ENCODE measurements at regions not wholly inside any gene's neighbourhood (a gene's known extent, or its start where the extent isn't known, plus 50 kb on each side); places are given as distances from the start of the nearest gene placed in this dataset.
"Not testable (repeated sequence)": the region's sequence is repeated elsewhere in the genome, so short reads cannot be mapped to it uniquely, and the experiment has no call there.

- DNase-seq (ENCODE audit: low spot score), result no peak
Measured at GRCh38 chr5:118377420-118377819, 610.9 kb downstream of the DTWD2 start.

- DNase-seq (ENCODE audit: low spot score), result no peak
Measured at GRCh38 chr5:118371973-118372831, 616.1 kb downstream of the DTWD2 start.

GRCh38 chr5:118366429-118366828 lies 621.9 kb downstream of the DTWD2 start:
- no peak for DNase-seq (ENCODE audit: low spot score)

GRCh38 chr5:118365718-118366117 lies 622.6 kb downstream of the DTWD2 start:
- no peak for DNase-seq (ENCODE audit: low spot score)

GRCh38 chr5:118354797-118355196 lies 633.5 kb downstream of the DTWD2 start:
- DNase-seq (ENCODE audit: low spot score), result no peak

DNA sequence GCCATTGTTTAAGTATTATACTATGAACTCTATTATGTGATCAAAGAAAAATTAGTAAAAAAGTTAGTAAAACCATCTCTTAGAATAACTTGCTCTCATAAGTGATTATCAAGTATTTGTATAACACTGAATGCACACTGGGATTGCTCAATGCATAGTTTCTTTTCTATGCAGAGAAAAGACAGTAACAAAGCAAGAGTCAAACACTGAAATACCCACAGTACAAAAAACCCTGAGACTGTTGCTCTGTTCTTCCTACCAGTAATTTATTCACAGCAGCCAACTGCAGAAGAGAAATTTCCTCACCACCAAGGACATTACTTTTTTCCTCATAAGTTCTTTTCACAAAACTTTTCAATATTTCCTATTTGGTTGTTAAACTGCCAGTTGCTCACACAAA lies 634.4 kb downstream of the DTWD2 start:
- no peak for DNase-seq (ENCODE audit: low spot score)

- no peak for DNase-seq (ENCODE audit: low spot score)
Measured at GRCh38 chr5:118336468-118336867, 651.9 kb downstream of the DTWD2 start.

DNA sequence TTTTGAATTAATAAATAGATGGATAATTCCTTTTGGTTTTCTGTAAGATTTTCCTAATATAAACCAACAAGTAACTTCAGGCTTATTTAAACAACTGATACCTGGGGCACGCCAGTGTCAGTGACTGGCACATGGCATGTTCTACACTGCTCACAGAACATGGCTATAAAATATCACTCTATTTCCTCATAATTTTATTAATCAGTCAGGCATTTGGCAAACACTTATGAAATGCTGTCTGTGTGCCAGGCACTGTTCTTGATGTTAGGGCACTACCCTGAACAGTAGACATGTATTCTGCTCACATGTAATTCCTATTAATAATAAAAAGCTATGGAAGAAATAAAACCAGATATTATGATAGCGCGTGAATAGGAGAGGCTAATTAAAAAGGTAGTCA lies 661.0 kb downstream of the DTWD2 start:
- no peak for DNase-seq (ENCODE audit: low spot score)

DNA sequence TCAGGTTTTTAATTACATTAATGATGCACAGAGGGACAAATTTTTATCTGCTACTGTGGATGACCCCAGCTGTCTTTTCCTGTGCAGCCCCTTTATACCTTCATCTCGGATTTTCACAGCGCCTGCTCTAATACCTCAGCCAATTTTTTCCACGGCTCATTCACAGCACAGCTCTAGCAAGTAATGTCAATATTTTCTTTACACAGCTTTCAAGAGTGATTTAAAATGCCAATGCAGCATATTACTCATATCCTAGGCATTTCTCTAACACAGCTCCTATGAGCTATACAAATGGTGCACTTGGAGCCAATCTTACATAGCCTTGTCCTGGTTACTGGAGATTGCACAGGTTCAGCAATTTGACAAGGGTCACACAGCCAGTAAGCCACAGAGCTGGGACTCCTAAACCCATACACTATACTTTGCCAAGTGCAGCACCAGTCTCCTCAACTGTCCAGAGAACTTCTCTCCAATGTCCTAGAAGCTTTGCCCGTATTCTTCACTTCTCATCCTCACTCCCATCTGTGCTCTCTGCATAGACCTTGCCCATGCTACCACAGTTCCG lies 661.8 kb downstream of the DTWD2 start:
- no peak for DNase-seq (ENCODE audit: low spot score)

- DNase-seq (ENCODE audit: low spot score), result no peak
Measured at GRCh38 chr5:118325931-118326330, 662.4 kb downstream of the DTWD2 start.

DNA sequence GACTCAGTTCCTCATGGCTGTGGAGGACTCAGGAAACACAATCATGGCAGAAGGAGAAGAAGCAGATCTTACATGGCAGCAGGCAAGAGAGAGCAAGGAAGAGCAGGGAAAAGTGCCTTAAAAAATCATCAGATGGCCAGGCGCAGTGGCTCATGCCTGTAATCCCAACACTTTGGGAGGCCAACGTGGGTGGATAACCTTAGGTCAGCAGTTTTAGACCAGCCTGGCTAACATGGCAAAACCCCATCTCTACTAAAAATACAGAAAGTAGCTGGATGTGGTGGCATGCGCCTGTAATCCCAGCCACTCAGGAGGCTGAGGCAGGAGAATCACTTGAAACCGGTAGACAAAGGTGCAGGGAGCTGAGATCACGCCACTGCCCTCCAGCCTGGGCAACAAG lies 664.6 kb downstream of the DTWD2 start:
- not testable (repeated sequence) for DNase-seq (ENCODE audit: low spot score)

DNA sequence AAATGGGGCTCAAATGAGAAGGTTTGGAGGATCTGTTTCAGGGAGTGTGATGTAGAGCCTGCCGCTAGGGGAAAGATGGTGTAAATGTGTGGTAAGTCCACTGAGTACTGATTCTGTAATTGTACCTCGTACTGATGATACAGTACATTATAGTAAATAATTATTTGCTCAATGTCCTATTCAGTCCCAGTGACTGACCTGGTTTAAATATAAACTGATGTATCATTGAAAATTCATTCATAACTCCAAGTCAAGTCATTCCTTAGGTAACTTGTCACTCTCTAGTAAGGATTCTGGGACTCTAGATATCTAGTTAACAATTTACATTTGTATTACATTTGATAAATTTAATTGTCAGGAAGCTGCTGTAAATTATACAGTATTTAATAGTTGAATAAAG lies 667.3 kb downstream of the DTWD2 start:
- DNase-seq (ENCODE audit: low spot score), result no peak

GRCh38 chr5:118320121-118320520 lies 668.2 kb downstream of the DTWD2 start:
- DNase-seq (ENCODE audit: low spot score), result no peak

DNA sequence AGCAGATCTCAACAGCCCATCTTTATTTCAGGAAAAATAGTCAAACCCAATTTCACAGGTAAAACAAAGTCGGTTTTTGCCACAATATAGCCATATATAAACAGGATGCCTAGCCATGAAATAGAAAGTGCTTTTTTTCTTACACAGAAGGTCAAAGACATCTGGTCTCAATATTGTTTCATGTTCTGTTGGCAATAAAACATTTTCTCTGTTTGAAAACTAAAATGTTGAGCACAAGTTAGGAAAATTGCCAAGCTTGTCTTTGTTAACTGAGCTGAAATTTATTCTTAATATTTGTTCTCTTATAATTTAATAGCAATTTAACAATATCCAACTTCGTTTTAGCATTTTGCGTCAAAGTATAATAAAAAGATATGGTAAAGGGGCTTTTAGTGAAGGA lies 673.4 kb downstream of the DTWD2 start:
- no peak for DNase-seq (ENCODE audit: low spot score)

GRCh38 chr5:118311103-118311819 lies 677.1 kb downstream of the DTWD2 start:
- no peak for DNase-seq (ENCODE audit: low spot score)

DNA sequence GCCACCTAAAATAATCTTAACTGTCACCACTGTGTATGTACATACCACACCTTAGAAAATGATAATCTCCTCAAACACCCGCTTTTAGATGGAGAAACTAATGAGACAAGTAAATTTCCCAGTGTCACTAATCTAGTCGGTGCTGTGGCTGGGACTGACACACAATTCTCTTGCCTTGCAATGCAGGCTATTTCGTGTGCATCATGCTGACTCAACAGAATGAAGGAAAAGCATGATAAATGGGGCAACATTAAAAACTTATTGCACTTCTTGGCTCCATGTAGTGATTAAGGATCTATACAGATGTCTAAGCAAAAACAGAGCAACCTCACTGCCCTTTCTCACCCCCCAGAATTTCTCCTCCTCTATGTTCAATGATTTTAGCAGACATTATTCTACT lies 677.9 kb downstream of the DTWD2 start:
- no peak for DNase-seq (ENCODE audit: low spot score)

DNA sequence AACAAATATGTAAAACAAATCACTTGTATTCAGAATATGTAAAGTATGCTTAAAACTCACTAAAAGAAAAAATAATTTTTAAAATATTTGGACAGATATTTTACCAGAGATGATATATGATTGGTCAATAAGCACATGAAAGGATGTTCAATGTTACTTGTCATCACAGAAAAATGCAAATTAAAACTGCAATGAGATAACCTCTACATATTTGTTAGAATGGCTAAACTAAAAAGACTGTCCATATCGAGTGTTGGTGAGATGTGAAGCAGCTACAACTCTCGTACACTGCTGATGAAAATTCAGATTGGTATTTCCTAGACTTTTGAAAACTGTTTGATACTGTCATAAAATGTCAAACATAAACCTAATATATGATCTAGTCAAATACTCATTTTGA lies 685.1 kb downstream of the DTWD2 start:
- DNase-seq (ENCODE audit: low spot score), result no peak

- DNase-seq (ENCODE audit: low spot score), result no peak
Measured at GRCh38 chr5:118302786-118303185, 685.6 kb downstream of the DTWD2 start.

GRCh38 chr5:118301696-118302095 lies 686.7 kb downstream of the DTWD2 start:
- DNase-seq (ENCODE audit: low spot score), result no peak

DNA sequence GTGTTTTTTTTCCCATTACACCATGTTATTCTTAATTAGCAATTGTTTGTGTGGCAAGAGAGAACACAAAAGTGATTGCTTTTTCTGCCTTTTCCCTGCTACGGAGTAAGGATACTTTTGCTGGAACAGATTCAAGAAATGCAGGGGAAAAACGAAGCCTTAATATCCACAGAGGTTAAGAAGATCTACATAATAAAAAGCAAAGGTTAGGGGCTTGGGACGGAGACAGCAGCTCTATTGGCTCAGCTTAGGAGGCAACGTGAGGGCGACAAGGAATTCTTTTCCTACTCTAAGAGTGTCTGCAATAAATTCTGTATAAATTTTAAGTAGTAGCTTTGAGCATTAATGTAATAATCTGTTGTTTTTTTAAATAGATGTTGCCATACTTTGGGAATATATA lies 693.3 kb downstream of the DTWD2 start:
- DNase-seq (ENCODE audit: low spot score), result no peak

GRCh38 chr5:118293378-118293777 lies 695.0 kb downstream of the DTWD2 start:
- DNase-seq (ENCODE audit: low spot score), result no peak

DNA sequence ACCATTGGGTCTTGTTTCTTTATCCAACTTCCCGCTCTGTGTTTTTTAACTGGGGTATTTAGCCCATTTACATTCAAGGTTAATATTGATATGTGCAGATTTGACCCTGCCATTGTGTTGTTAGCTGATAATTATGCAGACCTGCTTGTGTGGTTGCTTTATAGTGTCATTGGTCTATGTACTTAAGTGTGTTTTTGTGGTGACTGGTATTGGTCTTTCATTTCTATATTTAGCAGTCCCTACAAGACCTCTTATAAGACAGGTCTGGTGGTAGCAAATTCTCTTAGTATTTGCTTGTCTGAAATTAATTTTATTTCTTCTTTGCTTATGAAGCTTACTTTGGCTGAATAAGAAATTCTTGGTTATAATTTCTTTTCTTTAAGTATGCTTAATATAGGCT lies 698.1 kb downstream of the DTWD2 start:
- no peak for DNase-seq (ENCODE audit: low spot score)

GRCh38 chr5:118284230-118284629 lies 704.1 kb downstream of the DTWD2 start:
- DNase-seq (ENCODE audit: low spot score), result not testable (repeated sequence)
